Immature natural killer cell (primary cell): ENCODE measurements at regions not wholly inside any gene's neighbourhood (a gene's known extent, or its start where the extent isn't known, plus 50 kb on each side); places are given as distances from the start of the nearest gene placed in this dataset.

Experiments
- DNase-seq, 3 donors: peaks; one replicate each; pipeline ENCODE4 v3.0.0; 2022; ENCODE audit warnings: mixed read lengths in 1 of 3
- H3K27ac Mint-ChIP-seq, 6 donors: one replicate each; pipeline ENCODE4 v1.8.0; 2020; ENCODE audit warnings: mixed read lengths in 6 of 6, mild to moderate bottlenecking in 5 of 6, inconsistent platforms in 4 of 6, moderate library complexity in 3 of 6
- H3K27me3 Mint-ChIP-seq, 3 donors: one replicate each; pipeline ENCODE4 v1.8.0; 2020 to 2021; ENCODE audit warnings: low read depth in 3 of 3, mild to moderate bottlenecking in 3 of 3, mixed read lengths in 3 of 3, moderate library complexity in 3 of 3, inconsistent platforms in 1 of 3
- H3K36me3 Mint-ChIP-seq, 3 donors: one replicate each; pipeline ENCODE4 v1.8.0; 2020; ENCODE audit warnings: mixed read lengths in 3 of 3, inconsistent platforms in 2 of 3, mild to moderate bottlenecking in 2 of 3
- H3K4me1 Mint-ChIP-seq, 2 donors: one replicate each; pipeline ENCODE4 v1.8.0; 2020; ENCODE audit warnings: inconsistent platforms in 2 of 2, mild to moderate bottlenecking in 2 of 2, mixed read lengths in 2 of 2, moderate library complexity in 1 of 2
- H3K4me3 Mint-ChIP-seq, 5 donors: one replicate each; pipeline ENCODE4 v1.8.0; 2020; ENCODE audit warnings: mild to moderate bottlenecking in 5 of 5, mixed read lengths in 5 of 5, inconsistent platforms in 3 of 5, moderate library complexity in 3 of 5
- H3K9me3 Mint-ChIP-seq, 6 donors: one replicate each; pipeline ENCODE4 v1.8.0; 2020; ENCODE audit warnings: mild to moderate bottlenecking in 6 of 6, mixed read lengths in 6 of 6, inconsistent platforms in 4 of 6, moderate library complexity in 3 of 6

DNA sequence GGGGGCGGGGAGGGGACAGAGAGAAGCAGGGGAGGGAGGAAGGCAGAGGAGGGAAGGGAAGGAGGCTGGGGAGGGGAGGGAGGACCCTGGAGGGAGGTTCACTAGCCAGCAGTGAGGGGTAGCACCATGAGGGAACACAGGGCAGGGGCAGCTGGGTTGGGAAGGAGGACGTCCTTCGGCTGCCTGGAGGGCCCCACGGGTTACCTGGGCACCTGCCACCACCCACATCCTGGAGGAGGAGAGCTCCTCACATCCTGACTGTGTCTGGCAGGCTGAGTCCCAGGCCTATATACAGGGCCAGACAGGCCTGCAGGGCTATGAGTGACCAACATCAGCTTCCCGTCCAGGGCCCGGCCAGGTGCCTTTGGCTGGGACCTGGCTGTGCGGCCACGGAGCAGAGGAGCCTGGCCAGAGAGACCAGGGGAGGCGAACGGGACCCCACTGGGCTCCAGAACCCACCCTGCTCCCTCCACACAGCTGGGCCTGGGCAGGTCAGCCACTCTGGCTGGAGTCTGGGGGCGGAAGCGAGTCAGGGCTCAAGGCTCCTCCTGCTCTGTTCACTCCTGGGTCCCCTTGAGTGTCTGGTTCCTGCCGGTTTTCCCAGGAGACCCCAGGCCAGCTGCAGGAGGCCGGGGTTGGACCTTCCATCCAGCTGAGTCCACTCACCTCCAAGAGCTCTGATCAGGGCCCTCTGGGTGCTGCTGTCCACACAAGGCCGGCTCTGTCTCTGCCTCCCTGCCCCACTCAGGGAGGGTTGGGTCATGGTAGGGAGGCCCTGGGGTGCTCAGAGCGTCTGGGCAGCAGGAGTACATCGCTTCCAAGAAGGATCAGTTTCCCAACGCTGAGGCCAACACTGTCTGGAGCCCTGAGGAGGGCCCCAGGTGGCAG is 677.7 kb downstream of the BRD1 start:
- H3K4me3 Mint-ChIP-seq: no peak overlapping the region
- peaks cover 0 to 6% (median 4%) of the 10 kb centered on the region in 3 donors for H3K27me3 Mint-ChIP-seq
- H3K27ac Mint-ChIP-seq: no peak overlapping the region
- no peaks in the 10 kb centered on the region for H3K36me3 Mint-ChIP-seq
- no peak for DNase-seq
- H3K4me1 Mint-ChIP-seq: no peaks in the 10 kb centered on the region
- H3K9me3 Mint-ChIP-seq: no peaks in the 10 kb centered on the region

- H3K27me3 Mint-ChIP-seq: peaks cover 0 to 6% (median 4%) of the 10 kb centered on the region in 3 donors
- DNase-seq: no peak
- no peak overlapping the region for H3K4me3 Mint-ChIP-seq
- no peaks in the 10 kb centered on the region for H3K36me3 Mint-ChIP-seq
- H3K27ac Mint-ChIP-seq: no peak overlapping the region
- no peaks in the 10 kb centered on the region for H3K4me1 Mint-ChIP-seq
- H3K9me3 Mint-ChIP-seq: no peaks in the 10 kb centered on the region
These were observed 678.7 kb downstream of the BRD1 start for GRCh38 chr22:49148895-49149418.

DNA sequence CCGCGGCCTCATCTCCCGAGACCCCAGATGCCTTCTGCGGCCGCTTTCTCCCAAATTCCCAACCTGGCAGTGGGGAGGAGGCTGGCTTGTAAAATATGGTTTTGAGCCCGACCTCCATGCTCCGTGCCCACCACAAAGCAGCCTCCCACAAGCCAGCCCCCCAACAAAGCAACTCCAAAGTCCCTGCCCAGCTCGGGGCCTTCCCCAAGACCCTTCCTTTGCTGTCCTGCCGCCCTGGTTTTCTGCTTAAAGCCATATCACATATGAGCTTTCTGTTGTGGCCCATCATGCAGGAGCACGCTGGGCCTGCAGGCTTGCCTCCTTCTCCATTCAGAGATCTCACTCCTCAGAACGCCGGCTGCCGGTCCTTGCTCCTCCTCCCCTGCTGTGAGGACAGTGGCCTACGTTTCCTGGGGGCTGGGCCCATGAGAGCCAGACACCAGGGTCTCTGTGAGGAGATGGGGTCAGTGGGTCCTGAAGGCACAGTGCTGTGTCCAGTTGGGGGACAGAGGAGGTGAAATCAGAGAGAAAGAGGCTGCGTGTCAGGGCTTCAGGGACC is 680.0 kb downstream of the BRD1 start:
- no peak overlapping the region for H3K27ac Mint-ChIP-seq
- no peaks in the 10 kb centered on the region for H3K4me1 Mint-ChIP-seq
- no peaks in the 10 kb centered on the region for H3K9me3 Mint-ChIP-seq
- peaks cover 0 to 6% (median 4%) of the 10 kb centered on the region in 3 donors for H3K27me3 Mint-ChIP-seq
- no peaks in the 10 kb centered on the region for H3K36me3 Mint-ChIP-seq
- no peak overlapping the region for H3K4me3 Mint-ChIP-seq
- DNase-seq: no peak

DNA sequence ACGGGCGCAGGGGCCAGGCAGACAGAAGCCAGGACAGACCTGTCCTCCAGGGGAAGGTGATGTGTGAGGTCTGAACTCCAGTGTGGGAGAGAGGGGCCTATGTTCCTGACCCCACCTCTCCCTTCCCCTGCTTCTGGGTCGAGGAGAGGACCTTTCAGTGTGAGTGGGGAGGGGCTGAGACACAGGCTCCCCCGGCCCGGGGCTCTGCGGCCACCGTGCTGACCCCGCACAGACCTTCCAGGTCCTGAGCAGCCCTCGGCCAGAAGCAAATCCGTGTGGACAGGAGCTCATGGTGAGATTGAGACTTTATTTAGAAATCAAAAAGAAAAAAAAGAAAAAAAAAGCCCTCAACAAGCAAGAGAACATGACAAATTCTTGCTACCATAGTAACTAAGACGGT is 680.5 kb downstream of the BRD1 start:
- H3K36me3 Mint-ChIP-seq: no peaks in the 10 kb centered on the region
- no peaks in the 10 kb centered on the region for H3K9me3 Mint-ChIP-seq
- DNase-seq: no peak
- peaks cover 0 to 6% (median 4%) of the 10 kb centered on the region in 3 donors for H3K27me3 Mint-ChIP-seq
- H3K4me3 Mint-ChIP-seq: no peak overlapping the region
- no peak overlapping the region for H3K27ac Mint-ChIP-seq
- H3K4me1 Mint-ChIP-seq: no peaks in the 10 kb centered on the region

- no peak for DNase-seq
- H3K9me3 Mint-ChIP-seq: no peaks in the 10 kb centered on the region
- H3K4me3 Mint-ChIP-seq: no peak overlapping the region
- no peaks in the 10 kb centered on the region for H3K4me1 Mint-ChIP-seq
- H3K27me3 Mint-ChIP-seq: peaks cover 0 to 7% (median 4%) of the 10 kb centered on the region in 3 donors
- no peaks in the 10 kb centered on the region for H3K36me3 Mint-ChIP-seq
- no peak overlapping the region for H3K27ac Mint-ChIP-seq
These were observed 681.2 kb downstream of the BRD1 start for GRCh38 chr22:49146511-49146910.

GRCh38 chr22:49143812-49144211 is 683.9 kb downstream of the BRD1 start:
- Mint-ChIP-seq H3K36me3 (no peaks in the 10 kb centered on the region), H3K4me1 (no peaks in the 10 kb centered on the region), H3K9me3 (no peaks in the 10 kb centered on the region), H3K4me3 (no peak overlapping the region), H3K27me3 (peaks cover 0 to 7% (median 4%) of the 10 kb centered on the region in 3 donors), H3K27ac (no peak overlapping the region)
- DNase-seq: no peak

GRCh38 chr22:49142891-49143290 is 684.8 kb downstream of the BRD1 start:
- H3K27ac Mint-ChIP-seq: no peak overlapping the region

GRCh38 chr22:49142296-49142695 is 685.4 kb downstream of the BRD1 start:
- no peaks in the 10 kb centered on the region for H3K36me3 Mint-ChIP-seq

More at GRCh38 chr22:49142891-49143290, 684.8 kb downstream of the BRD1 start:
- Mint-ChIP-seq H3K36me3 (no peaks in the 10 kb centered on the region), H3K27me3 (peaks cover 0 to 11% (median 2%) of the 10 kb centered on the region in 3 donors), H3K4me1 (no peaks in the 10 kb centered on the region), H3K4me3 (no peak overlapping the region), H3K9me3 (no peaks in the 10 kb centered on the region)
- no peak for DNase-seq

GRCh38 chr22:49141761-49142160 is 685.9 kb downstream of the BRD1 start:
- Mint-ChIP-seq H3K27me3 (peaks cover 0 to 11% (median 7%) of the 10 kb centered on the region in 3 donors), H3K9me3 (no peaks in the 10 kb centered on the region), H3K36me3 (no peaks in the 10 kb centered on the region), H3K4me3 (no peak overlapping the region), H3K4me1 (no peaks in the 10 kb centered on the region), H3K27ac (no peak overlapping the region)
- DNase-seq: no peak

More at GRCh38 chr22:49142296-49142695, 685.4 kb downstream of the BRD1 start:
- H3K4me1 Mint-ChIP-seq: no peaks in the 10 kb centered on the region
- no peak overlapping the region for H3K27ac Mint-ChIP-seq
- no peak for DNase-seq
- H3K4me3 Mint-ChIP-seq: no peak overlapping the region
- peaks cover 0 to 11% (median 4%) of the 10 kb centered on the region in 3 donors for H3K27me3 Mint-ChIP-seq
- H3K9me3 Mint-ChIP-seq: no peaks in the 10 kb centered on the region

DNA sequence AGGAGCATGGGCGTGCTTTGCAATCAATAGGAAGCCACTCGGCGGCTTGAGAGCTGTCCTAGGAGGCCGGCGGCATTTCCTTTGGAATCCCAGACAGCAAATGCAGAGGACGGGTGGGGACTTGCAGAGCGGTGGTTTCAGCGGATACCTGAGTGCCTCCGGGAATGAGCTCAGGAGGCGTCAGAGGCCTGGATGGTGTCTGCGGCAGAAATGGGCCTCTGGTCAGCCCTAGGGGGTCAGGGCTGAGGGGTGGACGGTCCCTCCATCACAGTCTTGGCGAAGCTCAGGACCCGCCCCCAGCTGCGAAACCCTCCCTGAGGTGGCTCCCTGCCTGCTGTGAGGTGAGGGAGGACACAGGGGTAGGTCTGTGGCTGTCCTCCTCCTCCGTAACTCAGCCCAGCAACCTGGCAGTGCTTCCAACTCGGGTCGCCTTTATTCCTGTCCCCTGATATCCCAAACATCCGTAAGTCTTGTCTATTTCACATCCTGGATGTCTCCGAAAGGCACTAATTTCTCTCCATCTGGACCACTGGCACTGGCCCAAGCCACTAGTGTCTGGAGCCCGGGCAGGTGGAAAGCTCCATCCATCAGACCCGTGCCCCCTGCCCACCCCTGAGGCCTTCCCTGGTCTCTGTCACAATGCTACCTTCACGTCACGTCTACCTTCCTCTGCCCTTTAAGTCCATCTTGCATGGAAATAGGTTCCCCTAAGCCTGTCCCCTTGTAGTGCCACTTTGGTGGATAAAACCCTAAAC is 686.6 kb downstream of the BRD1 start:
- Mint-ChIP-seq H3K27ac (no peak overlapping the region), H3K9me3 (no peaks in the 10 kb centered on the region), H3K36me3 (no peaks in the 10 kb centered on the region), H3K27me3 (peaks cover 0 to 8% (median 7%) of the 10 kb centered on the region in 3 donors), H3K4me3 (no peak overlapping the region), H3K4me1 (no peaks in the 10 kb centered on the region)
- no peak for DNase-seq

GRCh38 chr22:49139492-49140151 is 688.1 kb downstream of the BRD1 start:
- DNase-seq: no peak
- H3K4me3 Mint-ChIP-seq: no peak overlapping the region
- no peaks in the 10 kb centered on the region for H3K4me1 Mint-ChIP-seq
- peaks cover 0 to 10% (median 5%) of the 10 kb centered on the region in 3 donors for H3K27me3 Mint-ChIP-seq
- H3K9me3 Mint-ChIP-seq: no peaks in the 10 kb centered on the region
- no peaks in the 10 kb centered on the region for H3K36me3 Mint-ChIP-seq
- no peak overlapping the region for H3K27ac Mint-ChIP-seq

DNA sequence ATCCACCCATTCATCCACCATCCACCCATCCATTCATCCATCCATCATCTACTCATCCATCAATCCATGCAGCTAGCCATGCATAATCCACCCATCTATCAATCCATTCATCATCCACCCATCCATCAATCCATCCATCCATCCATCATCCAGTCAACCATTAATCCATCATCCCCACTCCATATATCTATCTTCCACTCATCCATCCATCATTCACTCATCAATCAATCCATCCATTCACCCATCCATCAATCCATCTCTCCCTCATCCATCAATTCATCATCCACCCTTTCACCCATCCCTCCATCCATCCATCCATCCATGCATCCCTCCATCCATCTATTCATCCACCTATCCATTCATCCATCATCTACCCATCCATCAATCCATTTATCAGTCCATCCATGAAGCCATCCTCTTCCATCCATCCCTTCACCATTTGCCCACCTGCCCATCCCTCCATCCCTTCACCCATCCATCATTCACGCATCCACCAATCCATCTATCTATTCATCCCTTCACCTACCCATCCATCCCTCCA is 689.4 kb downstream of the BRD1 start:
- no peaks in the 10 kb centered on the region for H3K9me3 Mint-ChIP-seq
- H3K27me3 Mint-ChIP-seq: peaks cover 0 to 14% (median 7%) of the 10 kb centered on the region in 3 donors
- H3K27ac Mint-ChIP-seq: no peak overlapping the region
- no peak for DNase-seq
- no peaks in the 10 kb centered on the region for H3K4me1 Mint-ChIP-seq
- H3K36me3 Mint-ChIP-seq: no peaks in the 10 kb centered on the region
- no peak overlapping the region for H3K4me3 Mint-ChIP-seq

- Mint-ChIP-seq H3K27me3 (peaks cover 0 to 17% (median 7%) of the 10 kb centered on the region in 3 donors), H3K27ac (no peak overlapping the region), H3K36me3 (no peaks in the 10 kb centered on the region), H3K9me3 (no peaks in the 10 kb centered on the region), H3K4me1 (no peaks in the 10 kb centered on the region), H3K4me3 (no peak overlapping the region)
- DNase-seq: no peak
These were observed 690.4 kb downstream of the BRD1 start for GRCh38 chr22:49137206-49137840.
